ENCODE measurements at regions not wholly inside any gene's neighbourhood (a gene's known extent, or its start where the extent isn't known, plus 50 kb on each side); places are given as distances from the start of the nearest gene placed in this dataset.

DNA sequence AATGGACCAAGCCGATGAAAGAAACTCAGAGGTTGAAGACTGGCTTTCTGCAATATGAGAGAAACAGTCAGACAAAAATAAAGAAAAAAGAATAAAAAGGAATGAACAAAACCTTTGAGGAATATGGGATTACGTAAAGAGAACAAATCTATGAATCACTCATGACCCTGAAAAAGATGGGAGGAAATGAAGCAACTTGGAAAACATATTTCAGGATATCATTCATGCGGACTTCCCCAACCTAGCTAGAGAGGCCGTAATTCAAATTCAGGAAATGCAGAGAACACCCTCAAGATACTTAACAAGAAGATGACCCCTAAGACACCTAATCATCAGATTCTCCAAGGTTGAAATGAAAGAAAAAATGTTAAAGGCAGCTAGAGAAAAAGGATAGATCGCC, 705.3 kb upstream of the CHRM3 start:
- Histone ChIP-seq H3K79me2 (ENCODE audit: insufficient read depth, low read length) (no peaks in the 10 kb centered on the region), H3K27me3 (ENCODE audit: insufficient read depth, low read length, poor library complexity) (no peaks in the 10 kb centered on the region), H3K9ac (ENCODE audit: low read depth, low read length) (no peak overlapping the region), H3K27ac (ENCODE audit: low read length) (no peak overlapping the region), H3K4me2 (ENCODE audit: insufficient read depth, low read length) (no peak overlapping the region), H3K9me3 (ENCODE audit: insufficient read depth, low read length, severe bottlenecking) (no peaks in the 10 kb centered on the region), H4K20me1 (ENCODE audit: insufficient read depth, low read length) (no peaks in the 10 kb centered on the region), H3K36me3 (ENCODE audit: insufficient read depth, low read length) (no peaks in the 10 kb centered on the region), H3K4me1 (ENCODE audit: insufficient read depth, low read length) (no peaks in the 10 kb centered on the region), H2AFZ (ENCODE audit: low read depth, low read length) (no peak overlapping the region), H3K4me3 (ENCODE audit: low read depth in 1 of 2, low read length in 2 of 2) (no peak overlapping the region)
- ATAC-seq (ENCODE audit: insufficient read depth, low read depth) (no peak), DNase-seq (no peak)
- TF ChIP-seq, protein P1, sequence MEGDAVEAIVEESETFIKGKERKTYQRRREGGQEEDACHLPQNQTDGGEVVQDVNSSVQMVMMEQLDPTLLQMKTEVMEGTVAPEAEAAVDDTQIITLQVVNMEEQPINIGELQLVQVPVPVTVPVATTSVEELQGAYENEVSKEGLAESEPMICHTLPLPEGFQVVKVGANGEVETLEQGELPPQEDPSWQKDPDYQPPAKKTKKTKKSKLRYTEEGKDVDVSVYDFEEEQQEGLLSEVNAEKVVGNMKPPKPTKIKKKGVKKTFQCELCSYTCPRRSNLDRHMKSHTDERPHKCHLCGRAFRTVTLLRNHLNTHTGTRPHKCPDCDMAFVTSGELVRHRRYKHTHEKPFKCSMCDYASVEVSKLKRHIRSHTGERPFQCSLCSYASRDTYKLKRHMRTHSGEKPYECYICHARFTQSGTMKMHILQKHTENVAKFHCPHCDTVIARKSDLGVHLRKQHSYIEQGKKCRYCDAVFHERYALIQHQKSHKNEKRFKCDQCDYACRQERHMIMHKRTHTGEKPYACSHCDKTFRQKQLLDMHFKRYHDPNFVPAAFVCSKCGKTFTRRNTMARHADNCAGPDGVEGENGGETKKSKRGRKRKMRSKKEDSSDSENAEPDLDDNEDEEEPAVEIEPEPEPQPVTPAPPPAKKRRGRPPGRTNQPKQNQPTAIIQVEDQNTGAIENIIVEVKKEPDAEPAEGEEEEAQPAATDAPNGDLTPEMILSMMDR (IDR thresholded peaks at IDR 0.05; ENCODE audit: borderline replicate concordance, extremely low read depth, low read length, poor library complexity, severe bottlenecking) = no peak
- TF ChIP-seq EZH2 (IDR thresholded peaks at IDR 0.05; ENCODE audit: borderline replicate concordance, low read depth, low read length, severe bottlenecking) = no peak

GRCh38 chr1:238677567-238677966, 708.8 kb upstream of the CHRM3 start:
- ATAC-seq (ENCODE audit: insufficient read depth, low read depth) = no peak
- Histone ChIP-seq H3K4me3 (ENCODE audit: low read depth in 1 of 2, low read length in 2 of 2) (no peak overlapping the region), H2AFZ (ENCODE audit: low read depth, low read length) (no peak overlapping the region), H3K9me3 (ENCODE audit: insufficient read depth, low read length, severe bottlenecking) (no peaks in the 10 kb centered on the region), H3K4me2 (ENCODE audit: insufficient read depth, low read length) (no peak overlapping the region), H4K20me1 (ENCODE audit: insufficient read depth, low read length) (no peaks in the 10 kb centered on the region), H3K36me3 (ENCODE audit: insufficient read depth, low read length) (no peaks in the 10 kb centered on the region), H3K4me1 (ENCODE audit: insufficient read depth, low read length) (no peaks in the 10 kb centered on the region), H3K27ac (ENCODE audit: low read length) (no peak overlapping the region), H3K27me3 (ENCODE audit: insufficient read depth, low read length, poor library complexity) (no peaks in the 10 kb centered on the region), H3K9ac (ENCODE audit: low read depth, low read length) (no peak overlapping the region), H3K79me2 (ENCODE audit: insufficient read depth, low read length) (no peaks in the 10 kb centered on the region)
- TF ChIP-seq, protein P1 (IDR thresholded peaks at IDR 0.05; ENCODE audit: borderline replicate concordance, extremely low read depth, low read length, poor library complexity, severe bottlenecking) = no peak
- TF ChIP-seq EZH2 (IDR thresholded peaks at IDR 0.05; ENCODE audit: borderline replicate concordance, low read depth, low read length, severe bottlenecking) = no peak
- no peak for DNase-seq

DNA sequence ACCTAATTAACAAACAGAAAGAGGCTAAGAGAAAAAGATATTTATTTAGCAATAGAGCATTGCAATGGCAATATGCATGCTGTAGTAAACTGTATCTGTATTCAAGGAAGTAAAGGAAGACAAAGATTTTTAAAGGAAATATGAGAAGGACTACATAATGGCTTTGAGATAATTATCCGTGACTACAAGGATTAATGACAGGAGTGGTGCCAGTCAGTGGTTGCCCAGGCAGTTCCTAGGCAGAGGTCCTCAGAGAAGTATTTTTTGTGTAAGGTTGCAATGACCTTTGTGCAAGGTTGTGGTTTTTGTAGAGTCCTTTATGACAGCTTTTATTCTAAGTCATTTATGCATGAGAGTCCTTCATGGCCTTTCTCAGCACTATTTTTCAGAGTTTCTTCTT, 711.1 kb upstream of the CHRM3 start:
- H3K4me2 ChIP-seq (ENCODE audit: insufficient read depth, low read length) = no peak overlapping the region
- H2AFZ ChIP-seq (ENCODE audit: low read depth, low read length) = no peak overlapping the region
- no peaks in the 10 kb centered on the region for H3K79me2 ChIP-seq (ENCODE audit: insufficient read depth, low read length)
- H3K4me3 ChIP-seq (ENCODE audit: low read depth in 1 of 2, low read length in 2 of 2) = no peak overlapping the region
- ATAC-seq (ENCODE audit: insufficient read depth, low read depth) (no peak), DNase-seq (no peak)
- H4K20me1 ChIP-seq (ENCODE audit: insufficient read depth, low read length) = no peaks in the 10 kb centered on the region
- H3K27ac ChIP-seq (ENCODE audit: low read length) = no peak overlapping the region
- H3K9ac ChIP-seq (ENCODE audit: low read depth, low read length) = no peak overlapping the region
- TF ChIP-seq, protein P1 (IDR thresholded peaks at IDR 0.05; ENCODE audit: borderline replicate concordance, extremely low read depth, low read length, poor library complexity, severe bottlenecking) = no peak
- no peak for TF ChIP-seq EZH2 (IDR thresholded peaks at IDR 0.05; ENCODE audit: borderline replicate concordance, low read depth, low read length, severe bottlenecking)
- H3K4me1 ChIP-seq (ENCODE audit: insufficient read depth, low read length) = no peaks in the 10 kb centered on the region
- H3K9me3 ChIP-seq (ENCODE audit: insufficient read depth, low read length, severe bottlenecking) = no peaks in the 10 kb centered on the region
- H3K27me3 ChIP-seq (ENCODE audit: insufficient read depth, low read length, poor library complexity) = no peaks in the 10 kb centered on the region
- no peaks in the 10 kb centered on the region for H3K36me3 ChIP-seq (ENCODE audit: insufficient read depth, low read length)

- no peak overlapping the region for H2AFZ ChIP-seq (ENCODE audit: low read depth, low read length)
- no peak overlapping the region for H3K4me3 ChIP-seq (ENCODE audit: low read depth in 1 of 2, low read length in 2 of 2)
- no peak overlapping the region for H3K4me2 ChIP-seq (ENCODE audit: insufficient read depth, low read length)
- no peak for ATAC-seq (ENCODE audit: insufficient read depth, low read depth)
- DNase-seq = no peak
- no peaks in the 10 kb centered on the region for H3K27me3 ChIP-seq (ENCODE audit: insufficient read depth, low read length, poor library complexity)
- no peaks in the 10 kb centered on the region for H3K9me3 ChIP-seq (ENCODE audit: insufficient read depth, low read length, severe bottlenecking)
- H4K20me1 ChIP-seq (ENCODE audit: insufficient read depth, low read length) = no peaks in the 10 kb centered on the region
- H3K36me3 ChIP-seq (ENCODE audit: insufficient read depth, low read length) = no peaks in the 10 kb centered on the region
- H3K4me1 ChIP-seq (ENCODE audit: insufficient read depth, low read length) = no peaks in the 10 kb centered on the region
- TF ChIP-seq, protein P1 (IDR thresholded peaks at IDR 0.05; ENCODE audit: borderline replicate concordance, extremely low read depth, low read length, poor library complexity, severe bottlenecking) = no peak
- no peak for TF ChIP-seq EZH2 (IDR thresholded peaks at IDR 0.05; ENCODE audit: borderline replicate concordance, low read depth, low read length, severe bottlenecking)
- no peak overlapping the region for H3K9ac ChIP-seq (ENCODE audit: low read depth, low read length)
- H3K27ac ChIP-seq (ENCODE audit: low read length) = no peak overlapping the region
- no peaks in the 10 kb centered on the region for H3K79me2 ChIP-seq (ENCODE audit: insufficient read depth, low read length)
Observed at GRCh38 chr1:238674316-238674715, 712.1 kb upstream of the CHRM3 start.

Data from DND-41 (cell line).